ENCODE measurements at regions not wholly inside any gene's neighbourhood (a gene's known extent, or its start where the extent isn't known, plus 50 kb on each side); places are given as distances from the start of the nearest gene placed in this dataset.

GRCh38 chr6:158876886-158877285, 57.7 kb upstream of the EZR start:
- TF ChIP-seq CTCF (IDR thresholded peaks at IDR 0.05) (no peak), POLR2A (IDR thresholded peaks at IDR 0.05) (no peak)
